C4-2B (cell line): ENCODE measurements at regions not wholly inside any gene's neighbourhood (a gene's known extent, or its start where the extent isn't known, plus 50 kb on each side); places are given as distances from the start of the nearest gene placed in this dataset.

Source experiments
- ZFX ChIP-seq: fragments of 450-650 bp; IDR thresholded peaks from 2 replicates; pipeline ENCODE4 v1.6.1; 2017
- TF ChIP-seq, protein P1 (sequence below): fragments of 450-650 bp; conservative IDR thresholded peaks from 2 replicates; pipeline ENCODE4 v1.5.1; 2017; ENCODE audit warnings: mild to moderate bottlenecking

DNA sequence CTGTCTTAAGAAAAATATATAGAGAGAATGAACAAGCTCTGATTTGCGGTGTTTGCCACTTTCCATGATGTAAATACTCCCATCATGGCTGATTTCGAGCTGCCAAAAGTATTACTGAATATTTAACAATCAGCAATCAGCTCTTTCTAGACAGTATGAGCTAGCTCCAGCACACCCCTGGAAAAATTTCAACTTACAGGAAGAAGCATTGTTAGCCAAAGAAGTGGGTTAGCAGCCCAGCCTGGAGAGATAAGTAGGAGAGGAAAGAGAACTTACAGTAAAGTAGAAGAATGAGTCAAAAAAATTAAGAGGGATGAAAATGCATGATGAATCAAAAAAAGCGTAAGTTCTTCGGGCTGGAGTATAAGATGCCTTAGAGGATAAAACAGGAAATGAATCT, 60.6 kb upstream of the ANK3 start:
- TF ChIP-seq, protein P1, sequence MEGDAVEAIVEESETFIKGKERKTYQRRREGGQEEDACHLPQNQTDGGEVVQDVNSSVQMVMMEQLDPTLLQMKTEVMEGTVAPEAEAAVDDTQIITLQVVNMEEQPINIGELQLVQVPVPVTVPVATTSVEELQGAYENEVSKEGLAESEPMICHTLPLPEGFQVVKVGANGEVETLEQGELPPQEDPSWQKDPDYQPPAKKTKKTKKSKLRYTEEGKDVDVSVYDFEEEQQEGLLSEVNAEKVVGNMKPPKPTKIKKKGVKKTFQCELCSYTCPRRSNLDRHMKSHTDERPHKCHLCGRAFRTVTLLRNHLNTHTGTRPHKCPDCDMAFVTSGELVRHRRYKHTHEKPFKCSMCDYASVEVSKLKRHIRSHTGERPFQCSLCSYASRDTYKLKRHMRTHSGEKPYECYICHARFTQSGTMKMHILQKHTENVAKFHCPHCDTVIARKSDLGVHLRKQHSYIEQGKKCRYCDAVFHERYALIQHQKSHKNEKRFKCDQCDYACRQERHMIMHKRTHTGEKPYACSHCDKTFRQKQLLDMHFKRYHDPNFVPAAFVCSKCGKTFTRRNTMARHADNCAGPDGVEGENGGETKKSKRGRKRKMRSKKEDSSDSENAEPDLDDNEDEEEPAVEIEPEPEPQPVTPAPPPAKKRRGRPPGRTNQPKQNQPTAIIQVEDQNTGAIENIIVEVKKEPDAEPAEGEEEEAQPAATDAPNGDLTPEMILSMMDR = no peak
- TF ChIP-seq ZFX = no peak
